ENCODE measurements at regions not wholly inside any gene's neighbourhood (a gene's known extent, or its start where the extent isn't known, plus 50 kb on each side); places are given as distances from the start of the nearest gene placed in this dataset.

DNA sequence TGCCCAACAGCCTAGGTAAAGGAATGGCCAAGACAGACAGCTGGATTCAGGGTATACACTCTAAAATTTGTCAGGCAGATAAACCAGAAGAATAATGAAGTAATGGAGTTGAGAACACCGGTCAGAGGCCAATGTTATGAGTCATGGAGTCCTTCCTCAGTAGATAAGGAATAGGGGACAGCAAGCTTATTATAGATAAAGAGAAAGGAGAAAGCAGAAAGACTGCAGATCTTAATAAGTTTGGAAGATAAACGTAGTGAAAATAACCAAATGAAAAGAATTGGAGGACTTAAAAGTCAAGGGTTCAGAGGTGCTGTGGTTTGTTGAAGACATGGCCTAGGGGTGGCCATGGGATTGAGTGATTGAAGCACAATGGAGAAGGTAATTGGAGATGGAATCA is 63.5 kb upstream of the NFE2L2 start:
- CTCF ChIA-PET (ENCODE audit: partially characterized antibody) = interaction anchor here (1.4 kb wide), 1 partner anchor 63 kb away, joined by 4 read pairs; the partner anchor contains the start of gene NFE2L2
- no peak for TF ChIP-seq POLR2AphosphoS5 (IDR thresholded peaks at IDR 0.05; ENCODE audit: low read depth, low read length)
- no peak for TF ChIP-seq CHD2 (IDR thresholded peaks at IDR 0.05; ENCODE audit: low read length)
- TF ChIP-seq, protein P1, sequence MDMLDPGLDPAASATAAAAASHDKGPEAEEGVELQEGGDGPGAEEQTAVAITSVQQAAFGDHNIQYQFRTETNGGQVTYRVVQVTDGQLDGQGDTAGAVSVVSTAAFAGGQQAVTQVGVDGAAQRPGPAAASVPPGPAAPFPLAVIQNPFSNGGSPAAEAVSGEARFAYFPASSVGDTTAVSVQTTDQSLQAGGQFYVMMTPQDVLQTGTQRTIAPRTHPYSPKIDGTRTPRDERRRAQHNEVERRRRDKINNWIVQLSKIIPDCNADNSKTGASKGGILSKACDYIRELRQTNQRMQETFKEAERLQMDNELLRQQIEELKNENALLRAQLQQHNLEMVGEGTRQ (IDR thresholded peaks at IDR 0.05; ENCODE audit: low read length) = no peak
- TF ChIP-seq HDAC2 (IDR thresholded peaks at IDR 0.05; ENCODE audit: borderline replicate concordance in 1 of 2, low read depth in 2 of 2, low read length in 2 of 2) = no peak
- no peak for TF ChIP-seq SP4 (IDR thresholded peaks at IDR 0.05; ENCODE audit: low read length)
- TF ChIP-seq JUN (IDR thresholded peaks at IDR 0.05; ENCODE audit: low read depth, low read length) = no peak
- no peak for TF ChIP-seq TEAD4 (IDR thresholded peaks at IDR 0.05; ENCODE audit: low read depth, low read length)
- POLR2A ChIA-PET (ENCODE audit: partially characterized antibody) = no interaction called here
- H4K20me1 ChIP-seq (replicated peaks in 1 of 2; ENCODE audit: control insufficient read depth in 1 of 2, insufficient read depth in 2 of 2, low read length in 2 of 2) = no peaks in the 10 kb centered on the region
- H2AFZ ChIP-seq (ENCODE audit: low read length) = no peak overlapping the region
- H3K79me1 ChIP-seq (ENCODE audit: low read depth, low read length) = no peaks in the 10 kb centered on the region
- H3K4me3 ChIP-seq (ENCODE audit: extremely low read depth in 1 of 4, insufficient read depth in 2 of 4, low read depth in 3 of 4, low read length in 4 of 4) = no peak overlapping the region
- H3K9me3 ChIP-seq (ENCODE audit: insufficient read depth in 2 of 2, low read depth in 1 of 2, low read length in 1 of 2) = no peaks in the 10 kb centered on the region
- no peak overlapping the region for H3K18ac ChIP-seq (ENCODE audit: extremely low read depth, low read length)
- H3K56ac ChIP-seq (replicated peaks; ENCODE audit: insufficient read length, low read depth, low read length) = no peak overlapping the region
- H3K4me2 ChIP-seq (ENCODE audit: insufficient read depth in 1 of 2, low read depth in 2 of 2, low read length in 2 of 2) = no peak overlapping the region
- H4K91ac ChIP-seq (replicated peaks; ENCODE audit: insufficient read length, low read length) = no peak overlapping the region
- FAIRE-seq = no peak
- H2BK120ac ChIP-seq (replicated peaks; ENCODE audit: low read depth, low read length) = no peak overlapping the region
- DNase-seq (ENCODE audit: low read depth in 1 of 2, low spot score in 2 of 2) = no peak
- H3K79me2 ChIP-seq (ENCODE audit: control insufficient read depth in 1 of 2, insufficient read depth in 2 of 2, low read length in 2 of 2) = no peaks in the 10 kb centered on the region
- H3K27me3 ChIP-seq (replicated peaks in 1 of 4; ENCODE audit: control insufficient read depth in 3 of 4, extremely low read depth in 1 of 4, insufficient read depth in 3 of 4, low read length in 3 of 4) = no peaks in the 10 kb centered on the region
- no peak overlapping the region for H3K23ac ChIP-seq (ENCODE audit: insufficient read length)
- WGBS, 2 experiments (ENCODE audit: extremely low coverage in 1 of 2, insufficient coverage in 1 of 2, insufficient read length in 1 of 2, insufficient replicate concordance in 2 of 2, low coverage in 1 of 2, low lambda C conversion rate in 2 of 2, missing lambda C conversion rate in 1 of 2) = 90% methylated on average over 2 of the region's 2 CpGs; no CpG with 5 or more reads in 1 of the 2 experiments
- peaks cover 0 to 6% (median 4%) of the 10 kb centered on the region in 4 experiments; a peak in 3 of 7 replicates for H3K4me1 ChIP-seq (replicated peaks in 1 of 4; ENCODE audit: control insufficient read depth in 3 of 4, insufficient read depth in 4 of 4, low read length in 3 of 4)
- no peak overlapping the region for H3K27ac ChIP-seq (ENCODE audit: low read depth, low read length)
- no peak overlapping the region for H3K4ac ChIP-seq (replicated peaks; ENCODE audit: insufficient read length, low read depth, low read length)
- no peaks in the 10 kb centered on the region for H3K36me3 ChIP-seq (ENCODE audit: control insufficient read depth in 2 of 4, insufficient read depth in 4 of 4, low read length in 3 of 4)
- H3K23me2 ChIP-seq (ENCODE audit: low read depth, low read length) = no peaks in the 10 kb centered on the region
- H2BK5ac ChIP-seq (ENCODE audit: low read depth, low read length) = no peak overlapping the region
- H2BK20ac ChIP-seq (ENCODE audit: low read length) = no peak overlapping the region
- no peak overlapping the region for H3K14ac ChIP-seq (ENCODE audit: insufficient read length)
- no peak overlapping the region for H3K9ac ChIP-seq (replicated peaks in 1 of 4; ENCODE audit: extremely low read depth in 1 of 4, low read depth in 3 of 4, low read length in 3 of 4)
- no peak overlapping the region for H4K8ac ChIP-seq (ENCODE audit: extremely low read depth, insufficient read depth, low read length)
- H2AK5ac ChIP-seq (ENCODE audit: low read depth, low read length) = no peak overlapping the region
- H4K5ac ChIP-seq (ENCODE audit: insufficient read length, low read depth, low read length) = no peak overlapping the region
- no peak overlapping the region for H2BK12ac ChIP-seq (ENCODE audit: low read depth, low read length)
- H2BK15ac ChIP-seq (ENCODE audit: low read length) = no peak overlapping the region
